H1 (cell line): ENCODE measurements at regions not wholly inside any gene's neighbourhood (a gene's known extent, or its start where the extent isn't known, plus 50 kb on each side); places are given as distances from the start of the nearest gene placed in this dataset.

ENCODE experiments used
- CEBPB ChIP-seq: IDR thresholded peaks from 2 replicates; pipeline ENCODE4 v1.6.1; 2012; ENCODE audit warnings: low read depth, low read length
- FOSL1 ChIP-seq: IDR thresholded peaks from 2 replicates; pipeline ENCODE4 v1.6.1; 2011; ENCODE audit warnings: mild to moderate bottlenecking, low read depth, low read length, moderate library complexity; ENCODE audit not compliant: insufficient read depth

DNA sequence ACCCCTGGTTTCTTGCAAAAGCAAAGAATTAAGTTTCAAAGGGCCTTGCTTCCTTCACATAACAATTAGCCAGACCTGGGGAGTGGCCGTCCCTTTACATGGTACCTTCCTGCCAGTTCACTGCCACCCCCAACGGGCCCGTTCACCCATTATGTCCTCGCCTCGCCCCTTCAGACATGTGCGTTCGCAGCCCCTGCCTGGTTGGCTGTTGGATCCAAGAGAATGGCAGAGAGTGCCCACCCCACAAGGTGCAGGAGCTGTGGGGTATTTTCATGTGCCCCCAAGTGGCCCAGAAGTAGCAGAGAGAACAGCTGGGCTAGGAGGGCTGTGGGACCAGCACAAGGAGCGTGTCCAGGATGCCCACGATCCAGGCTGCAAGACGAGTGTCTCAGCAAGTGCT is 422.9 kb upstream of the SULF2 start (continued):
- TF ChIP-seq FOSL1 (no peak), CEBPB (no peak)
